GM12878 (cell line): ENCODE measurements at regions not wholly inside any gene's neighbourhood (a gene's known extent, or its start where the extent isn't known, plus 50 kb on each side); places are given as distances from the start of the nearest gene placed in this dataset.

Experiments used
- ESRRA ChIP-seq: IDR thresholded peaks from 2 replicates; pipeline ENCODE4 v1.6.1; 2012; ENCODE audit warnings: mild to moderate bottlenecking, low read length, improper control_type of control experiment
- EZH2 ChIP-seq: IDR thresholded peaks from 2 replicates; pipeline ENCODE4 v1.6.1; 2012; ENCODE audit warnings: low read depth, mild to moderate bottlenecking, control low read depth, inconsistent platforms, low read length, borderline replicate concordance; ENCODE audit not compliant: control insufficient read depth
- MTA3 ChIP-seq: IDR thresholded peaks from 2 replicates; pipeline ENCODE4 v1.6.1; 2012; ENCODE audit warnings: low read length, inconsistent platforms, borderline replicate concordance
- MXI1 ChIP-seq: fragments of 150-350 bp; IDR thresholded peaks from 2 replicates; pipeline ENCODE4 v1.6.1; 2011; ENCODE audit warnings: low read depth, mild to moderate bottlenecking, inconsistent platforms, low read length, improper control_type of control experiment
- POLR2A ChIP-seq: IDR thresholded peaks from 2 replicates; pipeline ENCODE4 v1.6.1; 2011; ENCODE audit warnings: low read depth, mild to moderate bottlenecking, low read length
- TF ChIP-seq, protein P1 (sequence below), 3 experiments: IDR thresholded peaks in 2 of 3; conservative IDR thresholded peaks in 1 of 3; 2 replicates each; pipeline ENCODE4 v1.5.1; 2011; ENCODE audit warnings: low read depth in 3 of 3, low read length in 3 of 3, mild to moderate bottlenecking in 3 of 3, control low read depth in 2 of 3, moderate library complexity in 2 of 3, inconsistent platforms in 1 of 3, mixed read lengths in 1 of 3; ENCODE audit not compliant: control insufficient read depth in 2 of 3, insufficient read depth in 1 of 3; ENCODE audit errors: extremely low read depth in 1 of 3

DNA sequence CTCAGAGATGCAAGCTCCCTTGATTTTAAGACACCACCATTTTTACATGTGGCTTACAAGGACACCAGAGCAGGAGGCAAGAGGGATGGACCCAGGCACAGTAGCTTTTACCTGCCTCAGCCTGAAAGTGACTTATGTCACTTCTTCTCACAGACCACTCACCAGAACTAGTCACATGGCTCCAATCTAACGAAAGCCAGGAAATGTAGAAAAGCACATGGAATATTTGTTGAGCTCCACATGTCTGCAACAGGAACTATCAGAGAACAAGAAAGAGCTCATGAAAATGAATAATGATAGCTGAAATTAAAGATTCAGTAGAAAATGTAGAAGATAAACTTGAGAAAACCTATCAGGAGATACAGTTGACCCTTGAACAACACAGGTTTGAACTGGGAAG, 69.4 kb downstream of the ZNF648 start:
- TF ChIP-seq MTA3 (no peak), POLR2A (no peak), MXI1 (no peak), EZH2 (no peak), ESRRA (no peak)
- TF ChIP-seq, protein P1, sequence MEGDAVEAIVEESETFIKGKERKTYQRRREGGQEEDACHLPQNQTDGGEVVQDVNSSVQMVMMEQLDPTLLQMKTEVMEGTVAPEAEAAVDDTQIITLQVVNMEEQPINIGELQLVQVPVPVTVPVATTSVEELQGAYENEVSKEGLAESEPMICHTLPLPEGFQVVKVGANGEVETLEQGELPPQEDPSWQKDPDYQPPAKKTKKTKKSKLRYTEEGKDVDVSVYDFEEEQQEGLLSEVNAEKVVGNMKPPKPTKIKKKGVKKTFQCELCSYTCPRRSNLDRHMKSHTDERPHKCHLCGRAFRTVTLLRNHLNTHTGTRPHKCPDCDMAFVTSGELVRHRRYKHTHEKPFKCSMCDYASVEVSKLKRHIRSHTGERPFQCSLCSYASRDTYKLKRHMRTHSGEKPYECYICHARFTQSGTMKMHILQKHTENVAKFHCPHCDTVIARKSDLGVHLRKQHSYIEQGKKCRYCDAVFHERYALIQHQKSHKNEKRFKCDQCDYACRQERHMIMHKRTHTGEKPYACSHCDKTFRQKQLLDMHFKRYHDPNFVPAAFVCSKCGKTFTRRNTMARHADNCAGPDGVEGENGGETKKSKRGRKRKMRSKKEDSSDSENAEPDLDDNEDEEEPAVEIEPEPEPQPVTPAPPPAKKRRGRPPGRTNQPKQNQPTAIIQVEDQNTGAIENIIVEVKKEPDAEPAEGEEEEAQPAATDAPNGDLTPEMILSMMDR (IDR thresholded peaks at IDR 0.05 in 2 of 3, conservative IDR thresholded peaks at IDR 0.05 in 1 of 3; ENCODE audit: control insufficient read depth in 2 of 3, extremely low read depth in 1 of 3, insufficient read depth in 1 of 3, low read depth in 3 of 3, low read length in 3 of 3): no peak
